HEK293T (cell line): ENCODE measurements at regions not wholly inside any gene's neighbourhood (a gene's known extent, or its start where the extent isn't known, plus 50 kb on each side); places are given as distances from the start of the nearest gene placed in this dataset.

Experiments
- CTCF ChIA-PET: fragments of 350-600 bp; formaldehyde crosslinking; extraction: SDS; loops from one replicate; lab custom pipeline; 2021; ENCODE audit warnings: antibody characterized with exemption, inconsistent platforms; lab: Yijun Ruan, JAX
- POLR2A ChIA-PET: fragments of 350-600 bp; formaldehyde crosslinking; extraction: SDS; loops from one replicate; lab custom pipeline; 2020; ENCODE audit warnings: antibody characterized with exemption, inconsistent platforms; lab: Yijun Ruan, JAX
- DNase-seq: peaks from one replicate; pipeline ENCODE4 v3.0.0; 2012; ENCODE audit warnings: mixed read lengths; ENCODE audit errors: extremely low spot score
- ARNT ChIP-seq: fragments of 450-650 bp; IDR thresholded peaks from 2 replicates; pipeline ENCODE4 v1.6.1; 2017; ENCODE audit warnings: mild to moderate bottlenecking
- BHLHE40 ChIP-seq: fragments of 450-650 bp; IDR thresholded peaks from 2 replicates; pipeline ENCODE4 v1.6.1; 2016; ENCODE audit warnings: mild to moderate bottlenecking, moderate library complexity, borderline replicate concordance
- CTBP1 ChIP-seq: fragments of 450-650 bp; IDR thresholded peaks from 2 replicates; pipeline ENCODE4 v1.6.1; 2016; ENCODE audit warnings: borderline replicate concordance
- ELF4 ChIP-seq: fragments of 450-650 bp; IDR thresholded peaks from 2 replicates; pipeline ENCODE4 v1.6.1; 2017; ENCODE audit warnings: antibody characterized with exemption
- FOXA1 ChIP-seq: fragments of 450-650 bp; IDR thresholded peaks from 2 replicates; pipeline ENCODE4 v1.6.1; 2016; ENCODE audit warnings: mild to moderate bottlenecking
- FOXK2 ChIP-seq: fragments of 450-650 bp; IDR thresholded peaks from 2 replicates; pipeline ENCODE4 v1.6.1; 2016; ENCODE audit warnings: mild to moderate bottlenecking
- FOXM1 ChIP-seq: fragments of 450-650 bp; IDR thresholded peaks from 2 replicates; pipeline ENCODE4 v1.6.1; 2017; ENCODE audit warnings: mild to moderate bottlenecking, borderline replicate concordance
- HDGF ChIP-seq: fragments of 450-650 bp; IDR thresholded peaks from 2 replicates; pipeline ENCODE4 v1.6.1; 2017; ENCODE audit warnings: antibody characterized with exemption, borderline replicate concordance
- L3MBTL2 ChIP-seq: fragments of 450-650 bp; conservative IDR thresholded peaks from 2 replicates; pipeline ENCODE4 v1.6.1; 2016; ENCODE audit warnings: mild to moderate bottlenecking
- LEF1 ChIP-seq: fragments of 450-650 bp; IDR thresholded peaks from 2 replicates; pipeline ENCODE4 v1.6.1; 2017; ENCODE audit warnings: mild to moderate bottlenecking, borderline replicate concordance
- NFRKB ChIP-seq: fragments of 450-650 bp; IDR thresholded peaks from 2 replicates; pipeline ENCODE4 v1.6.1; 2016; ENCODE audit warnings: mild to moderate bottlenecking, moderate library complexity
- SP1 ChIP-seq: fragments of 450-650 bp; IDR thresholded peaks from 2 replicates; pipeline ENCODE4 v1.6.1; 2017
- SUZ12 ChIP-seq: fragments of 450-650 bp; IDR thresholded peaks from 2 replicates; pipeline ENCODE4 v1.6.1; 2016; ENCODE audit warnings: mild to moderate bottlenecking
- TARDBP ChIP-seq: fragments of 450-650 bp; IDR thresholded peaks from 2 replicates; pipeline ENCODE4 v1.6.1; 2016
- ZNF384 ChIP-seq: fragments of 450-650 bp; IDR thresholded peaks from 2 replicates; pipeline ENCODE4 v1.6.1; 2016
- TF ChIP-seq, protein P1 (sequence below): fragments of 450-650 bp; IDR thresholded peaks from 2 replicates; pipeline ENCODE4 v1.6.1; 2016

DNA sequence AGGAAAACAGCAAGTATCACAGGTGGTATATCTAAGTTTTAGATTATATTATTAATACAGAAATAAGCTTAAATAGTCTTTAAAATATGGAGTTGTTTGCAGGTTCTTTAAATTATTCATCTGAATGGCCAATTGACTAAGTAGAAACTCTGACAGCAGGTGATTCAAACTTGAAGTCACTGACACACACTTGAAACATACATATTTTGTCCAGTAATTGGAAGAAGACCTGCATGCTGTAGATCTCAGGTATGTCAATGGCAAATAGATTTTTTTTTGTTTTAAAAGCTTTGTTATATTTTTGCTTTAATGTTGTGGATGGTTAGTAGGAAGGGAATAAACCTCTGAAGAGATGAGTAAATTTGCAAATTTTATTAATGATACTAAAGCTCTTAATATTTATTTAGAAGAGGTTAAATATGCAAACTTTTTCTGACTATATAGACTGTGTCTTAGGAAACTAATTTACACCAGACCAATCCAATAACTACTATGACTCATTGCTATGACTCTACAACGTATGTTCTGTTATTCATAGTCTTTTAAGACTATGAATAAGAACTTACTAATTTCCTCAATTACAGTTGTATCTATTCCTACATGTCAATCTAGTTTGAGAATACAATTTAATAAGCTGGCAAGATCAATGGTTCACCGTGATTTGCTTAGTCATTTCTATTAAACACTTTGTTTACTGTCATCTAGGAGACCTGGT is 53.9 kb upstream of the RORB start:
- ChIA-PET CTCF (interaction anchor here (0.6 kb wide), 1 partner anchor 299 kb away, joined by 4 read pairs; no protein-coding TSS in a partner anchor), POLR2A (no interaction called here)
- TF ChIP-seq SUZ12 (no peak), FOXK2 (no peak), ZNF384 (no peak), L3MBTL2 (no peak), NFRKB (no peak), CTBP1 (no peak), ARNT (no peak), ELF4 (no peak), FOXM1 (no peak), FOXA1 (no peak), SP1 (no peak), LEF1 (no peak), BHLHE40 (no peak), HDGF (no peak), TARDBP (no peak)
- TF ChIP-seq, protein P1, sequence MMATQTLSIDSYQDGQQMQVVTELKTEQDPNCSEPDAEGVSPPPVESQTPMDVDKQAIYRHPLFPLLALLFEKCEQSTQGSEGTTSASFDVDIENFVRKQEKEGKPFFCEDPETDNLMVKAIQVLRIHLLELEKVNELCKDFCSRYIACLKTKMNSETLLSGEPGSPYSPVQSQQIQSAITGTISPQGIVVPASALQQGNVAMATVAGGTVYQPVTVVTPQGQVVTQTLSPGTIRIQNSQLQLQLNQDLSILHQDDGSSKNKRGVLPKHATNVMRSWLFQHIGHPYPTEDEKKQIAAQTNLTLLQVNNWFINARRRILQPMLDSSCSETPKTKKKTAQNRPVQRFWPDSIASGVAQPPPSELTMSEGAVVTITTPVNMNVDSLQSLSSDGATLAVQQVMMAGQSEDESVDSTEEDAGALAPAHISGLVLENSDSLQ = no peak
- no peak for DNase-seq

DNA sequence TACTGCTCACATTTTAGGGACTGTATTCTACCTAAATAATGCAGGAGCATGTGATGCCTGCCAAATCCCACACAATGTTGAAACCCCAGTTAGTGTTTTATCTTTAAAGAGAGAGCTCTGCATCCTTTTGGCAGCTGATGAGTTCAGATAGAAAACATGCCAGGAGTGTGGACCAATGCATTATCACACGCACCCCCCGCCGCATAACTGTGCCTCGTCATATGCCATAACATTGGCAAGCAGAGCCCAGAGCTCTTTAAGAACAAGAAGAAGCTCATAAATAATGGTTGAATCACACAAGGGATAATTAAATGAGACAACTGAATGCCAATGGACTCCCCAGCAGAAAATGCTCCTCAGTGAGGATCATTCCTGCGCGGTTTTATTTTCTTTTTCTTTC is 52.8 kb upstream of the RORB start:
- DNase-seq = no peak
- POLR2A ChIA-PET = no interaction called here
- CTCF ChIA-PET = no interaction called here
- TF ChIP-seq CTBP1 (no peak), ARNT (no peak), NFRKB (no peak), TARDBP (no peak), ELF4 (no peak), HDGF (no peak), L3MBTL2 (no peak), FOXA1 (no peak)
